HT-29 (cell line): ENCODE measurements at regions not wholly inside any gene's neighbourhood (a gene's known extent, or its start where the extent isn't known, plus 50 kb on each side); places are given as distances from the start of the nearest gene placed in this dataset.

Experiments
- DNase-seq: peaks from one replicate; pipeline ENCODE4 v3.0.0-alpha.2; 2015; ENCODE audit warnings: low spot score

DNA sequence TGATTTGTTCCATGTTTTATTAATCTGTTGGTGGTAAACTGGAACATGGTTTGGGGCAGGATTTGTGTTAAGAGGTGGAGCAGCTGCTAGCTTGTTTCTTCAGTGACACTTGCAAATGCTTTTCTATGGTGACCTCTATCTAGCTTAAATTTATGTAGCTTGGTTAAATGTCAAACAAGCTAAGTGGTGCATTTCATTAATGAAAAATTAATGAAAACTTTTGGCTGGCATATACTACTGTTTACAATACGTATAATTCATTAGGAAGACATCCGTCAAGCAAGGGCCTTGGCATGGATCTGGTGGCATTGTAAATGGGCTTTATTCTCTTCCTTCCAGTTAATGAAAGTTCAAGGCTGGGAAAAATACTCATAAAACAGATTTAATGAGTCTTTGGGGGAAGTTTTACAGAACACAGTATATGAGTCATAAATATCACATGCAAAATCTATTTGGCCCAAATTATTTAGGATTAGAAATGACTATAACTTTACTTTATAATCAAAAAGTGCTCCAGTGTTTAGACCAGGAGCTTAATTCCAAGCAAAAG, 807.7 kb upstream of the SEL1L start:
- DNase-seq = no peak

DNA sequence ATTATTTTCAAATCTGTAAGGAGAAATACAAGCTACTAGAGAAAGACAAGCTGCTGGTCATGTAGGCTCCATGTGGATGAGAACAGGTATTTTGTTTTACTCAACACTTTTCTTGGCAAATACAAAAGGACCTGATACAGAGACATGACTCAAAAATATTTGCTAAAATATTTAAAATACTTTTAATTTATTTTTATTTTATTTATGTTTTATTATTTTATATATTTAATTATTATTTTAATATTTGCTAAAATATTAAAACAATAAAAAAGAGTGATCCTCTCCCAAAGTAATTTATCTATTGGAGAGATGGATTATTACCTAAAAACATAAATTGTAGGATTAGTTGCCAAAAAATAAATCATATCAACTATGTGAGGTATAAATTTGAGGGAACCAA, 808.9 kb upstream of the SEL1L start:
- no peak for DNase-seq

GRCh38 chr14:82345184-82345583, 811.5 kb upstream of the SEL1L start:
- DNase-seq = no peak

GRCh38 chr14:82354126-82354525, 820.5 kb upstream of the SEL1L start:
- no peak for DNase-seq

GRCh38 chr14:82359201-82359600, 825.5 kb upstream of the SEL1L start:
- no peak for DNase-seq

DNA sequence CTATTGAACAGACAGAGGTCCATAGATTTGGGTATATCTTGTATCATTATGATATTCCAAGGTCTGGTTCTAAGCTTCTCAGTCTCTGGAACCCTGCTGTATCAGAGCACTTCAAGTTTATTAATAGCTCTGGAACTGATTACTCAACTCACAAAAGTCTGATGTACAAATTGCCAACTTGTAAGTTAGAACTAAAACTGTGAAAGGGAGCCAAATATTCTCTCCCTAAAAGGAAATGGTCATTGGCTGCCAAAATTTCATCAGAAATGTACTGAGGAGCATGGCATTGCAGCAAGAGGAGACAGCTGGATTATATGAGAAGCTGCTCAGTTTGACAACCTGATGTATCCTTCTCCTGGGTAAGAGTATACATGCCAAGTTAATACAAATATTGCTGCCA, 828.8 kb upstream of the SEL1L start:
- no peak for DNase-seq

DNA sequence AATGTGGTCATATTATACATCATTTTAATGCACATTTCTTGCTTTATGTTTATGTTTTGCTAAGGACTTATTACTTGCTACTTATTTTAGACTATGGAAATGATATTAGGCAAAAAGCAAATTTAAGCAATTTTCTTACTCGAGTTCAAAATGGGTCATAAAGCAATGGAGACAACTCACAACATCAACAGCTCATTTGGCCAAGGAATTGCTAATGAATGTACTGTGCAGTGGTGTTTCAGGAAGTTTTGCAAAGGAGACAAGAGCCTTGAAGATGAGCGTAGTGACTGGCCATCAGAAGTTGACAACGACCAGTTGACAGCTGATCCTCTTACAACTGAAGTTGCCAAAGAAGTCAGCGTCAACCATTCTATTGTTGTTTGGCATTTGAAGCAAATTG, 831.8 kb upstream of the SEL1L start:
- DNase-seq = no peak

GRCh38 chr14:82366803-82367202, 833.1 kb upstream of the SEL1L start:
- peak; percentile 11 for DNase-seq

DNA sequence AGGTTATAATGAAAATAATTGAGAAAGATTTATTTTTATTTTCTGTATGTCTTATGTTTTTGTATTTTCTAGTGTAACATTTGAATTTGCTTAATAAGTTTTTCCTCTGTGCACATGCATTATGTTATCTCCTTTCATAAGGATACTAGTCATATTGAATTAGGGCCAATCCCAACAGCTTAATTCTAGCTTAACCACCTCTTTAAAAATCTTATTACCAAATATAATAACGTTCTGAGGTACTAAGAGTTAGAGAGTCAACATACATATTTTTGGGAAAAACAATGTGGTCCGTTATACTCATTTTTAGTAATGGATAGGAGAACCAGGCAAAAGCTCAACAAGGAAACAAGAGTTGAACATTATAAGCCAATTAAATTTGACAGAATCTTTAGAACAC, 845.6 kb upstream of the SEL1L start:
- DNase-seq = no peak

DNA sequence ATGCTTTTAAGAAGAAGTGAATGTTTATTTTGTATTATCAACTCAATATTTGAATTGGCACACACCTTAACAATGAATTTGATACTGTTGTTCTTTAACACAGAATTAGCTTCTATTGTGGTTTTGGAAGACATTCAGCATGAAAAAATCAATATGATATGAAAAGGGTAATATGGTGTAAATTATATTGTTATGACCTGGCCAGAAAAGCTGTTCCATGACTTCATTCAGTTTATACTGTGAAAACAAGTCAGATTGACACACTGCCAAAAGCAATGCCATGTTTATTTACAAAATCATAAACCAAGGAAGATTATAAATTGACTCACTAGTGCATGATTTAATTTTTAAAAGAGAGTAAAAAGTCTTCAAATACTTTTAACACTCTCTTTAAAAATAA, 851.4 kb upstream of the SEL1L start:
- no peak for DNase-seq

DNA sequence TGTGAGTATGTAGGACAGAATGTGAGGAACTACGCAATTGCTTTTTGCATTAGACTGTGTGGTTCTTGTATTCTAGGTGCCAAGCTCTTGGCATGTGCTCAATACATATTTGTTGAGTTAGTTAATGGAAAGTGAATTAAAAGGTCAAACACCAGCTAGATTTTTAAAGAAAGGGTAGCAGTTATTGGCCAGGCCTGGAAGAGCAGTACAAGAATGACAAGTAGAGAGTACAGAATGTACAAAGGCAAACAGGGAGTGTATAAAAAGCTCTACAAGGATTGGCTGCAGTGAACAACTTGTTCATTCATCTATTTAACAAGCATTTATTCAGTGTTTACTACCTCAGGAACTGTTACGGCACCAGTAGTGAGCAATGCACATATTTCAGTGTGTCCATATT, 854.0 kb upstream of the SEL1L start:
- DNase-seq = no peak

GRCh38 chr14:82388488-82388887, 854.8 kb upstream of the SEL1L start:
- no peak for DNase-seq

- no peak for DNase-seq
These were observed 856.9 kb upstream of the SEL1L start for GRCh38 chr14:82390586-82390985.

DNA sequence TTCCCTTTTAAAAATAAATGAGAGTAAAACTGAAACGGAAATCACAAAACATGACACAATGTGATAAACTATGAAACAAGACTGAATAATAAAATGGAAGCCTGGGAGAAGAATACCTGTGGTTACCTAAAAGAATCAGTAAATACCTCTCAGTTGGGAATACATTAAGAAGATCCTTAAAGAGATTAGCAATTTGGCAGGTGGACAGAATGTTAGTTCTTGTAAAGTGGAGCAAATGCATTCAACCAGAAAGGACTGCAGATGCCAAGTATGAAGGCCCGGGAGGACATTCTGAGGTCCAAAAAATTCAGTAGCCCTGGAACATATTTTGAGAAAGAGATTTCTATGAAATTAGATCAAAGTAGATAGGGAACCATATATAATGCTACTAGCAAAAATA, 861.3 kb upstream of the SEL1L start:
- DNase-seq = no peak

DNA sequence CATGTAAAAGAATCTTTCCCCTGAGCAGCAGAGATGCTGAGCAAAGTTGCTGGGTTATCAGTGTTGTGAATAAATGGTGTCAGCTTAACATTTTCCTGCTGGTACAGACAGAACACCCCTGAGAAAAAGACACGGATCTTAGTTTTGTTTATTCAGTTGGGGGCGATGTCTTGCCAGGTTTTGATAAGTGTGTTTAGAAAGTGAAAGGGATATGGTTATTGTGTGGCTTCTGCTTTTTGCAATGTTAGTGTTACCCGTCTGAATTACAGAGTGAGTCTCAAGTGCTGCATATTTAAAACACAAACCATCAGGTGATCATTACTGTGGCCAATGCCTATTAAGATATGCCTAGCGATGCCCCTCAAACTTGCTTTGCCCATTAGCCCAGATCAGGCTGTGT, 864.6 kb upstream of the SEL1L start:
- DNase-seq = no peak

- no peak for DNase-seq
These were observed 870.3 kb upstream of the SEL1L start for GRCh38 chr14:82403987-82404386.

DNA sequence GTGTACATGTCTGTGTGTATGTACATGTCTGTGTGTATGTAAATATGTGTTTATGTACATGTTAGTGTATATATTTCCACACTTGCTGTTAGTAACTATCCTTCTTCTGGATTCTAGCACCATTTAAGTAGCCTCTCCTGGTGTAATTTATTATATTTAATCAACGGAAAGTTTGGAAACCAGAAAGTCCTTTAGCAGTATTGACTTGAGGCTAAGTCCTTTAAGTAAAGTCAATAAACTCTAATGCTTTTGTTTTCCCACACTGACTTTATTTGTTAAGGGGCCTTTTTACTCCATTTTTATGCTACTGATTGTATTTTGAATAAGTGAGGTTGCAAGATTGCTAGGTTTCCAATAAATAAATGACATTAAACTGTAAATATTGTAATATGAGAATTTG, 876.4 kb upstream of the SEL1L start:
- DNase-seq = no peak

- no peak for DNase-seq
These were observed 877.6 kb upstream of the SEL1L start for GRCh38 chr14:82411298-82411697.

- DNase-seq = no peak
These were observed 878.9 kb upstream of the SEL1L start for GRCh38 chr14:82412545-82412944.

DNA sequence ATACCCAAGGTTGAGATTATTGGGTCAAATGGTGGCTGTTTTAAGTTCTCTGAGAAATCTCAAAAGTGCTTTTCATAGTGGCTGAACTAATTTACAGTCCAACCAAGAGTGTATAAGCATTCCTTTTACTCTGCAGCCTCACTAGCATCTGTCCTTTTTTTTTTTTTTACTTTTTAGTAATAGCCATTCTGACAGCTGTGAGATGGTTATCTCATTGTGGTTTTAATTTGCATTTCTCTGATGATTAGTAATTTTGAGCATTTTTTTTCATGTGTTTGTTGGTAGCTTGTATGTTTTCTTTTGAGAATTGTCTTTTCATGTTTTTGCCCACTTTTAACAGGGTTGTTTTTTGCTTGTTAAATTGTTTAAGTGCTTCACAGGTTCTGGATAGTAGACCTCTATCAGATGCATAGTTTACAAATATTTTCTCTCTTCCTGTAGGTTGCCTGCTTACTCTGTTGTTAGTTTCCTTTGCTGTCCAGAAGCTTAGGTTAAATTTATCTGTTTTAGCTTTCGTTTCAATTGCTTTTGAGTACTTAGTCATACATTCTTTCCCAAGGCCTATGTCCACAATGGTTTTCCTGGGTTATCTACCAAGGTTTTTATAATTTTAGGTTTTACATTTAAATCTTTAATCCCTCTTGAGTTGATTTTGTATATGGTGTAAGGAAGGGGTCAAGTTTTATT, 881.3 kb upstream of the SEL1L start:
- DNase-seq = no peak

DNA sequence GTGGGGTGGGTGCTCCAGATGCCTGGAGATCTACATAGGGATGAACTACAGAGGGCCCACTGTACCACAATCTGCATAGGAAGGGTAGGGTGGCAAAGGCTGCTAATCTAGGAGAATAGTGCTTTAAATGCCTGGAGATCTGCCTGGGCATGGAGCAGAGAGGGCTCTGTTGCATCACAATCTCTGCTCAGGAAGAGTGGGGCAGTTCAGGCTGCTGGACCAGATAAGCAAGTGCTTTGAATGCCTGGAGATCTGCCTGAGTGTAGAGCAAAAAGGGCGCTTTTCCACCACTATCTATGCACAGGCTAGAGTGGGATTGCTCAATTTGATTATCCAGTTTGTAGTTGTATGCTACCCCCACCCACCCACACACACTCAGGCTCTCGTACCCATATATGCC, 886.3 kb upstream of the SEL1L start:
- DNase-seq = no peak

DNA sequence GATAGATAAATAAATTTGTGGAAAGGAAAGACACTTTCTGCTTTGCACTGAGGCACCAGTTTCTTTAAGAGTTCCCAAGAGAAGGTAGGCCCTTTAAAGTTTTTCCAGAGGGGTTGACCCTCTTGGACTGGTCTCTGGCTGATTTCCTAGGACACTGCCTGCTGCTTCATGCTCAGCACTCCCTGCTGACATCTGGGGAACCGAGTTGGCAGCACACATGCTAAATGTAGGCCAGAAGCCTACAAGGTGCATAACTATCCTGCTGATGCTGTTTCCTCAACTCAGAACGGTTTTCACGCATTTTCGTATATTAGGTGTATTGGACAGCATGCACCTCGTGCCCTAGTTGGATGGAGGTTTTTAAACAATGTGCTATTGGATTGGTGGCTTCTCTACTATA, 887.2 kb upstream of the SEL1L start:
- no peak for DNase-seq

- no peak for DNase-seq
These were observed 887.6 kb upstream of the SEL1L start for GRCh38 chr14:82421286-82421685.

DNA sequence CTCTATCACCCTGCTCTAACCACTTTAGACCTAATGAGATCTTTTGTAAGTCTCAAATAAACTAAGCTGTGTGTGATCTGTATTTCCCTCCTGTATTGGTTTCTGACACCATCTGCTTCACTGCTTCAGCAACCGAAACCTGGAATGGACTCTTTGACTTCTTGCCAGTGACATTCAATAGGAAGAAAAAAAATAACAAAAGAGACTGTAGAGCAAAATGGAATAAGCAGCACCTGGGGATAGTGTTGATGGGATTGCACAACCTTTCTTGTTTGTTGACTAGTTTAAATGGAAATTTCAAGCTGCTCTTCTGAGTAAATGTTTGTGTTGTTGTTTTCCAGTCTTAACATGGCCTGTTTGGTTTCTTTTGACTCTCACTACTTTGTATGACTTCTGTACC, 888.6 kb upstream of the SEL1L start:
- DNase-seq = no peak
